GM19035 (cell line): ENCODE measurements at regions not wholly inside any gene's neighbourhood (a gene's known extent, or its start where the extent isn't known, plus 50 kb on each side); places are given as distances from the start of the nearest gene placed in this dataset.

Source experiments
- ATAC-seq: cut with Tn5 transposase; IDR thresholded peaks from one replicate; pipeline ENCODE4 v1.9.1; 2021; ENCODE audit not compliant: unreplicated experiment

DNA sequence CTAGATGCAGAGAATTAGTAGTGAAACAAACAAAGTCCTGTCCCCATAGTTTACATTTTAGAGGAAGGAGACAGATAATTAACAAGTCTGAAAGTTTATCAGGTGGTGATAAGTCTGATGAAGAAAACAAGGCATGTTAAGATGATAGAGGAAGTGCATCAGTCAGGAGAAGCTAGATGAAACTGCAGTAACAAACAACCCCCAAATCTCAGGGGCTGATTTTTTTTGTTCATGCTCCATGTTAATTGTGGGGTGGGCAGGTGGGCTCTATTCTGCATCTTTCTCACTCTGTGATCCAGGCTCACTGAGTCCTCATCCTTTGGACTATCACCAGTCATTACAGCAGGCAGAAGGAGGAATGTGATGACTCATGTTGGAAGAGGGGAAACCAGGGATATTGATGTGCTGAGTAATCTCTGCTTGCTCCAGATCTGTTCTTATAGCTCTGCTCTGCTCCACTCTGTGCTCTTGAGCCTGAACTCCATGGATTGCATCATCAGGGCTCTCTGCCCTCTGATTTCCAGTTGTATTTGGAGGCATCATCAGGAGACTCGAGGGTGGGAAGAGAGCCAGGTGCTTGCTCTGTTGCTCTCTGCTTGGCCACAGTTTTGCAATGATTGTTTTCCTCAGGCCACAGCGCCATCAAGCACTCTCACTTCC, 166.9 kb downstream of the IER5 start:
- ATAC-seq = no peak

DNA sequence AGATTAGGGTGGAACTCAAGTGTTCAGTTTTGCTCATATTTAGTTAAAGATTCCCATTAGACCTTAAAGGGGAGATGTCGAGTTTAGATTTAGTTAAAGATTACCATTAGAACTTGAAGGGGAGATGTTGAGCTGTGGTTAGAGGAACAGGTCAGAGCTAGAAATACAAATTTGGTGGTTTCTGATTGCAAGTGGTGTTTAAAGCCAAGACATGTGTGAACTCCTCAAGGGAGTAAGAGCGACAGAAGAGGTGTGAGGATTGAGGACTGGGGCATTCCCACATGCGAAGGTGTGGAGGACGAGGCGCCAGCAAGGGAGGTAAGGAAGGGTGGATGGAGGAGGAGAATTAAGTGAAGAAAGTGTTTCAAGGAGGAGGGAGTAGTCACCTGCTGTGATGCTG, 168.6 kb downstream of the IER5 start:
- ATAC-seq = peak; percentile 78

DNA sequence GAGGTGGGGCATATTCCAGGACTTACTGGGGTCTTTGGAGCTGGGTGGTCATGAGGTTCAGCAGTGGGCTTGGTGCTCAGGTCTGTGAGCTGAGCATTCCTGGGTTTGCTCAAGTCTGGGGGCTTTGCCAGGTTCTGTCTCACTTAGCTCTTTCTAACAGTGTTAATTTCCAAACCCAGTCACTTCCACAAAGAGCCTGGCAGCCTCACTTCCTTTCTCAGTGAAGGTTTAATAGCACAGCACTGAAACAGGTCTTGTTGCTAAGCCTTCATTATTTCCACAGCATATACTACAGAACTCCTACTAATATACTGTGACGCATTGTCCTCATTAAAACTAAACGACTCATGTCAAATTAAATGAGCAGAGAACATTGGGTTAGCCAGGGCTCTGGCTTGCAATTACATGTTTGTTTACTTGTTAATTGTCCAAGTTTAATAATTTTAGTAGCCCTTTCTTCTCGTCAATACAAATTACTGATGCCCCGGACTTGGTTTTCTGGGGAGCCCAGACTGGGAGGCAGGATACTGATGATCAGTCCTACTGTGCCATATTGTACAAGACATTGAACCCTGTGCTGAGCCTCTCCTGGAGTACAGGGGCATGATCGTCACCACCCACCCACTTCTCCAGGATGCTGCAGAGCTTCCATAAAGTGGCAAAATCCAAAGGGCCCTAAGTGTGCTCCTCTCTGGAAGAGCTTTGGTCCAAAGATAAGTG, 170.7 kb downstream of the IER5 start:
- ATAC-seq = no peak

- ATAC-seq = no peak
These were observed 171.8 kb downstream of the IER5 start for GRCh38 chr1:181260271-181260670.

- no peak for ATAC-seq
These were observed 172.5 kb downstream of the IER5 start for GRCh38 chr1:181260994-181261393.

DNA sequence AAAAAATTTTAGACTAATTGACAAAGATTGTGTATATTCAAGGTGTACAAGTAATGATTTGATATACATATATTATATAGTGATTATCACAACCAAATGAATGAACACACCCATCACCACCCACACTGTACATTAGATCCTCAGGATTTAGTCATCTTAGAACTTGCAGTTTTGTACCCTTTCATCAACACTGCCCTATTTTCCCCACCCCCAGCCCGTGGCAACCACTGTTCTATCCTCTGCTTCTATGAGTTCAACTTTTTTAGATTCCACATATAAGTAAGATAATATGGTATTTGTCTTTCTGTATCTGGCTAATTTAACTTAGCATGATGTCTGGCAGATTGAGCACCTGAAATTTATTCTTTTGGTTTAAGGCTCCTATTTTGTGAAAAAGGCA, 173.6 kb downstream of the IER5 start:
- ATAC-seq = no peak

DNA sequence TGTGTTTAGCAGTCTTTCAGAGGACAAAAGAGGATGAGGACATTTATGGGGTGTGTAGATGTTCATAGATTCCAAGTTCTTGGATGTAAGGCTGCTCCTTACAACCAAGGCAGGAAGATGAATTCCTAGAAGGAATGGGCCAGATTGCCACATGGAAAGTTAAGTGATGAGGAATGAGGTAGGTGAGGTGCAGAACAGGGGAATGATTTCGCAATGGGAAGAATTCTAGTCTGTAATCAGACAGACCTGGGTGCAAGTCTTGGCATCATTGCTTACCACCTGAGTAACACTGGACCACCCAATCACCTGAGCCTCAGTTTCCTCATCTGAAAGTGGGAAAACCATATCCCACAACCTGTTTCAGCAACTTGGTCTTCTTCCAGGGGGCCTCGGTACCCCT, 174.9 kb downstream of the IER5 start:
- no peak for ATAC-seq

- ATAC-seq = no peak
These were observed 176.3 kb downstream of the IER5 start for GRCh38 chr1:181264821-181265220.

GRCh38 chr1:181284978-181285377, 196.5 kb downstream of the IER5 start:
- ATAC-seq = no peak

GRCh38 chr1:181295217-181295616, 188.1 kb upstream of the CACNA1E start:
- ATAC-seq = no peak

DNA sequence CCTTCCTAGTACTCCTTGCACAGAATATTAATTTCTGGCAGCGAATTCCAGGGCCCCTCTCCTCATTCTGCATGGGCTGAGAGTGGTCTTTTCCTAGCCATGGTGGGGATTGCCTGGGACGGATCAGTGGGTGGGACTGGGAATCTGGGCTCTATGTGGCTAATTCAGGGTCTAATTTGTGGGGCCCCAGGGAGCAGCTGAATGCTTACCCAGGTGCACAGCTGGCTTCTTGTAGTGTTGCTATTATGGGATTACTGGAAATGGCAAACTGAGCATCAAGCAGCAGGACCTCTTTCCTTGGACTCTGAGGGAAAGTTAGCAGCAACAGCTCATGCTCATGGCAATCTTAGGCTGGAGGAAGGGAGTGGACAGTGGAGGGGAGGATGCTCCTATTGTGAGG, 187.1 kb upstream of the CACNA1E start:
- ATAC-seq = no peak

- no peak for ATAC-seq
These were observed 175.2 kb upstream of the CACNA1E start for GRCh38 chr1:181308098-181308497.

GRCh38 chr1:181310560-181310959, 172.8 kb upstream of the CACNA1E start:
- no peak for ATAC-seq

GRCh38 chr1:181312946-181313345, 170.4 kb upstream of the CACNA1E start:
- no peak for ATAC-seq

- ATAC-seq = no peak
These were observed 169.9 kb upstream of the CACNA1E start for GRCh38 chr1:181313466-181313865.

DNA sequence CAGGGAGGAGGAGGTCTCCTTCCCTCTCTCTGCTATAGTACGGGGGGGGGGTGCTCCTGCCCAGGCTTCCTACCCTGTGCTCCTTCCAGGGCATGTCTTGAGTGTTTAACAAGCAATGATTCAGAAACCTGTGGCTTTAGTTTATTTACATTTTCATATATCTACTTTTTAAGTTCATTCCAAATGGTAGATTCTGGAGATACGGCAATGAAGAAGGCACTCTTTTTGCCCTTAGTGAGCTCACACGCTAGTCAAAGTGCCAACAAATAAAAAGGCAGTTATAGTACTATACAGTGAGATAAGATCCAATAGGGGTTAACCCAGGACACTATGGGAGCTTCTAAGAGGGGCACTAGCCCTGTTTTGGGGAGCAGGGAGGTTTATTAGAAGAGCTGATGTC, 169.3 kb upstream of the CACNA1E start:
- ATAC-seq = no peak

DNA sequence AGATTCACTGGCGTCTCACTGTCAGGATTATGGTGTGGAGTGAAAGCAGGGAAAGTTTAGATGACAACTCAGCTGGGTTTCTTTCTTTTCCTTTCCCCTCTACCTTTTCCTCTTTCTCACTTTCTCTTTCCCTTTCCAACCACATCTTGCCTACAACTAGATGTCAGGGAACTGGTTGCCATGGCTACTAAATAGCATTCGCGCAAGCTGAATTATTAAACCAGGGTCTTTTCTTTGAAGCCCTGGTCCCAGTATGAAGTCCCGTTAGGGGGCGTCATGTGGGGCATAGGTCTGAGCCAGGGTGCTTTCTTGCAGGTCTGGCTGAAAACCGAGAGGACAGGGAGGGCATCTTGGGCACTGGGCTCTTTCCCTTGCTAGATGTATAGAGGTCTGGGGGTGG, 168.4 kb upstream of the CACNA1E start:
- no peak for ATAC-seq

DNA sequence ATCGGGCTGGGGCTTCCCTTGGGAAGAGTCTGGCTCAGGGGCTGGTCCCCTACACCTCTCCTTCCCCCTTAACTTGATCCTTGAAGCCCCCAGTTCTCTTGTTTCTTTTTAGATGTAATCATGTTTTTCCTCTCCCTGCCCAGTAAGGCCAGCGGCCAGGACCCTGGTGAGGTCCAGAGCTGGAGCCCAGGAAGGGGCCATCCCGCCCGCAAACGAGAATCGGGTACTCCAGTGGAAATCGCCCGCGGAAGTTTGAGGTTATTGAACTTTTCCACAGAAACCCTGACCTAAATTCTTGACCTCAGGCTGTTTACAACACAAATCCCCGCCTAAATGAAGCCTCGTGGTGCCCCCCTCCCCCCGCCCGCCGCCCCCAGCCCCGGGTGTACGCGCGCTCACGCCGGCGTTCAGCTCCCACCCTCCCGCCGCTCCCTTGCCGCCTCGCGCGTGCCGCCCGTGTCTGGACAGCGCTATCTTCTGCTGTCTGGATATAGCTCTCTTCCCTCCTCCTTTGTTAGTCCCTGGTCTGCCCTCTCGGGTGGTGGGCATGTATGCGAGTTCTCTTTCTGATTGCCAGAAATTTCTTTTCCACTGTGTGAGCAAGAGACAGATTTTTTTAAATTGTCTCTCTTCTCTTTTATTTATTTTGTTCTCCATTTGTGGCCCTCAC, 165.9 kb upstream of the CACNA1E start:
- ATAC-seq = no peak

- no peak for ATAC-seq
These were observed 165.1 kb upstream of the CACNA1E start for GRCh38 chr1:181318022-181318857.

- no peak for ATAC-seq
These were observed 164.5 kb upstream of the CACNA1E start for GRCh38 chr1:181318858-181319235.

DNA sequence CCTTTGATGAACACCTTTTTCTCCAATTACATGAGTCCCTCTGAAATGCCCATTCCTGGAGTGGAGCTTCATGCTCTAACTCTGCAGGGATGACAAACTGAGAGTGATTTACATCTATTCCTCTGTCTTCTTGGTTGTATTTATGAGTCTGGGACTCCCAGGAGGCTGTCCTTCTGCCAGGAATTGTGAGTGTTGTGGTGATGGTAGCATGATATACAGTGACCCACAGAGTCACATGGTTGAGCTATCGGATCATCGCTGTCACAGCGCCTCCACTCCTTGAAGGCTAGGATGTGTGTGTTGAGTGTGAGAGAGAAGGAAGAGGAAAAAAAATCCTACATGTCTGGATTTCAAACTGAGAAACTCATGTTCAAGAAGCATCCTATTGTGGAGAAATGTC, 163.4 kb upstream of the CACNA1E start:
- no peak for ATAC-seq
